ENCODE measurements at regions not wholly inside any gene's neighbourhood (a gene's known extent, or its start where the extent isn't known, plus 50 kb on each side); places are given as distances from the start of the nearest gene placed in this dataset.

- intact Hi-C loops (cut with DNase I): no loop called here
- no peaks in the 10 kb centered on the region for H3K9me3 ChIP-seq
- no peak overlapping the region for H3K27ac ChIP-seq
- H3K4me1 ChIP-seq: no peaks in the 10 kb centered on the region
- DNase-seq: no peak
- H3K36me3 ChIP-seq: no peaks in the 10 kb centered on the region
- no peak for ATAC-seq
- H3K4me3 ChIP-seq: no peak overlapping the region
- 76 to 85% (median 83%) methylated on average over 2 of the region's 2 CpGs for WGBS, 4 donors
- H3K27me3 ChIP-seq: no peaks in the 10 kb centered on the region
- TF ChIP-seq CTCF (IDR thresholded peaks at IDR 0.05) (no peak), POLR2A (IDR thresholded peaks at IDR 0.05) (no peak)
Observed at GRCh38 chr9:30235564-30235963, 2148.9 kb upstream of the ACO1 start.

DNA sequence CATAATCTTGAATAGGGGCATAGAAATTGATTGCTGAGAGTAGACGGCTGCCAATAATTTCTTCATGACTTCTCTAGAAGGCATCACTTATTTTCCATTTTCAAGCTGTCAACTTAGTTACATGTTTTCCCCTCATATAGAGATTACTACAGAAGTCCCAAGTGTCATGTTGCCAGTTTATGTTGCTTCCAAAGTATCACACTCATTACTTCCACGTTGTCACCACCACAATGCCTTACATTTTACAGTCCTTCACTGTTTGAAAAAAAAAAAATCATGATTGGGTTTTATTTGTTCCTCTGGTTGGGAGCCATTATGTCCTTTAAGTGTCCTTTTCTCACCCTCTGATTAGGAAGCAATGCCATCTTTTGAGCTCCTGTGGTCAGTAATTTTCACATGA, 2144.6 kb upstream of the ACO1 start:
- Histone ChIP-seq H3K4me1 (no peaks in the 10 kb centered on the region), H3K27ac (no peak overlapping the region), H3K27me3 (no peaks in the 10 kb centered on the region), H3K36me3 (no peaks in the 10 kb centered on the region), H3K4me3 (no peak overlapping the region), H3K9me3 (no peaks in the 10 kb centered on the region)
- no peak for ATAC-seq
- no peak for DNase-seq
- intact Hi-C loops (cut with DNase I): loop anchor here in 1 of 10 donors (10.0 kb wide), 1 partner anchor 85 kb away; no protein-coding TSS in a partner anchor
- TF ChIP-seq POLR2A (IDR thresholded peaks at IDR 0.05) (no peak), CTCF (IDR thresholded peaks at IDR 0.05) (no peak)
- WGBS, 4 donors: 50 to 58% (median 53%) methylated on average over 2 of the region's 2 CpGs

DNA sequence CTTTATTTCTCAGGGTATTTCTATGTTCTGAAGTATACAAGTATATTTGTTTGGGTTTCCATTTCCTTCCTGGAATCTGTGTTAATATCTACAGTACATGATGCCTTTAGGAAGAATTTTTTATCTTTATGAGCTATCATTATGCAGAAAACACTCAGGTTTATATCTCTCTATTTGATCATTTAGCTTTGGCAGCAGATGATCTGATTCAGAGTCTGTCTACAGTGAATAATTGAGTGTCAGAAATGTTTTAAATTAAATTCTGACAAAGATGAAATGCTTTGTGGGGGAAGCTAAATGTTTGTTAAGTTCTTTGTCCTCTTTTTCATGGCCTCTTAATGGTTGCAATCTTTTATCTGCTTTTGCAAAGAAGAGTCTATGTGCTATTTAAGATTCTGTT, 2141.0 kb upstream of the ACO1 start:
- Histone ChIP-seq H3K36me3 (no peaks in the 10 kb centered on the region), H3K4me3 (no peak overlapping the region), H3K27me3 (no peaks in the 10 kb centered on the region), H3K27ac (no peak overlapping the region), H3K4me1 (no peaks in the 10 kb centered on the region), H3K9me3 (no peaks in the 10 kb centered on the region)
- ATAC-seq (no peak), DNase-seq (no peak)
- intact Hi-C loops (cut with DNase I): loop anchor here in 1 of 10 donors (10.0 kb wide), 1 partner anchor 81 kb away; no protein-coding TSS in a partner anchor
- TF ChIP-seq POLR2A (IDR thresholded peaks at IDR 0.05) (no peak), CTCF (IDR thresholded peaks at IDR 0.05) (no peak)

DNA sequence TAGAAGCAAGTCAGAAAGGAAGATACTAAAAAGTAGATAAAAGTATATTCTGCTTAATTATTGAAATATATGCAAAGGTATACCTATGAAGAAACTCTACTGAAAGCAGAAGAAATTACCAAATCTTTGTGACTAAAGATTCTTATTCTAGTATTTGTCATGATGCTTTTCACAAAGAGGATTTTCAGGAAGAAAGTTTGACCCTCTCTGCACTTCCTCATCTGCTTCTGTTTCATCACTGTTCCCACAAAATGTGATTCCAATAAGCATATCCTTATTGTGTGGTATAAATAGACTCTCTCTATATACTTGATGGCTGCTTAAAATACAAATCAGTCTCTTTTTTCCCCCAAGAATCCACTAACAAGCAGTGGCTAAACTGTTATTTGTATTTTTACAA, 2139.6 kb upstream of the ACO1 start:
- ATAC-seq: no peak
- TF ChIP-seq POLR2A (IDR thresholded peaks at IDR 0.05) (no peak), CTCF (IDR thresholded peaks at IDR 0.05) (no peak)
- DNase-seq: no peak
- H3K4me3 ChIP-seq: no peak overlapping the region
- H3K27me3 ChIP-seq: no peaks in the 10 kb centered on the region
- no peaks in the 10 kb centered on the region for H3K36me3 ChIP-seq
- H3K9me3 ChIP-seq: no peaks in the 10 kb centered on the region
- H3K27ac ChIP-seq: no peak overlapping the region
- intact Hi-C loops (cut with DNase I): loop anchor here in 1 of 10 donors (10.0 kb wide), 1 partner anchor 80 kb away; no protein-coding TSS in a partner anchor
- H3K4me1 ChIP-seq: no peaks in the 10 kb centered on the region
